ENCODE measurements at regions not wholly inside any gene's neighbourhood (a gene's known extent, or its start where the extent isn't known, plus 50 kb on each side); places are given as distances from the start of the nearest gene placed in this dataset.
"Not testable (repeated sequence)": the region's sequence is repeated elsewhere in the genome, so short reads cannot be mapped to it uniquely, and the experiment has no call there.

- no peak for DNase-seq (ENCODE audit: low read depth in 4 of 4, low spot score in 1 of 4)
Measured at GRCh38 chr2:67619204-67619603, 222.1 kb downstream of the ETAA1 start.

DNA sequence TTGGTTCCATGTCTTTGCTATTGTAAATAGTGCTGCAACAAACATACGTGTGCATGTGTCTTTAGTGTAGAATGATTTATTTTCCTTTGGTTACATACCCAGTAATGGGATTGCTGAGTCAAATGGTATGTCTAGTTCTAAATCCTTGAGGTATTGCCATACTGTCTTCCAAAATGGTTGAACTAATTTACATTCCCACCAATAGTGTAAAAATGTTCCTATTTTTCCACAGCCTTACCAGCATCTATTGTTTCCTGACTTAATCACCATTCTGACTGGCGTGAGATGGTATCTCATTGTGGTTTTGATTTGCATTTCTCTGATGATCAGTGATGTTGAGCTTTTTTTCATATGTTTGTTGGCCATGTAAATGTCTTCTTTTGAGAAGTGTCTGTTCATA is 226.6 kb downstream of the ETAA1 start:
- not testable (repeated sequence) for DNase-seq (ENCODE audit: low read depth in 4 of 4, low spot score in 1 of 4)

- DNase-seq (ENCODE audit: low read depth in 4 of 4, low spot score in 1 of 4), result no peak
Measured at GRCh38 chr2:67625178-67625577, 228.0 kb downstream of the ETAA1 start.

- no peak for DNase-seq (ENCODE audit: low read depth in 4 of 4, low spot score in 1 of 4)
Measured at GRCh38 chr2:67625690-67626475, 228.8 kb downstream of the ETAA1 start.

DNA sequence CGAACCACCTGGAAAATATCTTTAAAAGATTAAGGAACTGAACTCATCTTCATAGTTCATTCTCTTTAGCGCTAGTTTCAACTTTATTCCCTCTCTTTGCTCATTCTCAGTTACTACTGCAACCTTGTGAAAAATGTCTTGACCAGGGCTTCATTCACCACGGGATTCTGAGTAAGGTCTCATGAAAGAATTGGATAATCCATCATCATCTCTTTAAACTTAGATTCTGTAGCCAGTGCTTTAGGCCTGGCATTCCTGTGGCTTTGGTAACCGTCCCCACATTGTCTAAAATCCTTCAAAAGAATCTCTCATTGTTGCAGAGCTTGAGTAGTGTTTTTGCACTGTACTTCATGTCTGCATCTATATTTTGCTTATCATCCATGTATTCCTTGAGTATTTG is 229.5 kb downstream of the ETAA1 start:
- DNase-seq (ENCODE audit: low read depth in 4 of 4, low spot score in 1 of 4), result no peak

GRCh38 chr2:67627456-67628207 is 230.5 kb downstream of the ETAA1 start:
- DNase-seq (ENCODE audit: low read depth in 4 of 4, low spot score in 1 of 4), result no peak

GRCh38 chr2:67628892-67629291 is 231.8 kb downstream of the ETAA1 start:
- DNase-seq (ENCODE audit: low read depth in 4 of 4, low spot score in 1 of 4), result no peak

DNA sequence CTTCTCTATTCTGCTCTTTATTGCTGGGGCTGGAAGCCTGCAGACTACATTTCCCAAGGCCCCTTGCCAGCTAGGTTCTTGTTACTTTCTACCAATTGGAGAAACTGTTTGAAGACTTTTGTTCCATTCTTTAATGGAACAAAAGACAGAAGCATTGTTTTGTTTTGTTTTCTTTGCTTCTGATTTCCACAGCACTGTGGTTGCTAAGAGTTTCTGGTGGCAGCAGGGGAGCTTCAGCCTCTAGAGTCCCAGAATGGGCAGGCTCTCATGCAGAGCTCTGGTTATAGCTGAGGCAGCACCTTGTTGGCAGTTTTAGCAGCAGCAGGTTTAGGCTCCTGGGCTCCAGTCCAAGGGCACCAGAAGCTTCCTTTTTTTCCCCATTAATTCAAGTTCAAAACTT is 234.3 kb downstream of the ETAA1 start:
- DNase-seq (ENCODE audit: low read depth in 4 of 4, low spot score in 1 of 4), result no peak

DNA sequence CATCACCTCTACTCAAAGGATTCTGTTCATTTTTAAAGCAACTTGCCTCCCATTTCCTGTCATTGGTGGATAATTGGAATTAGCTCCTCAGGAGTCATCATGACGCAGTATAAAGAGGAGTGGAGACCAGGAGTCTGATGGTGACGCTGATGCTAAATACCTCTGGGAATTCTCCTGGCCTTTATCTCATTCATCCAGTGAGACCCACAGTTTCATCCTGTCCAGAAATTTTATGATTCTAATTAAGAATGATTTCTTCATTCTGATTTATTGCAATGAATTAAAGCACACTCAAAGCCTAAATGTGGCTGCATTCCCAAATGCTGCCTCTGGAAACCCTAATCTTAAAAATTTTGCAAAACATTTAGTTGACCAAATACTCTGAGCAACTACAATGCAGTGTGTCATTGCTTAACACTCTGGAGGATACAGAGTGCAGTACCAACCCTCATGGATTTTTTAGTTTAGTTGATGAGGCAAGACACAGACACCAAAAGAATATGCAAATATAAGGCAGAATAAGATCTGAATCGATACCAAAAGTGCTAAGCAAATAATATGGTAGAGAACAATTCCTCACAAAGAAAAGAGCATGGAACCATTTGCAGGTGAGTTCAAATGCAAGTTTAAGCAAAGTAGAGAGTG is 236.2 kb downstream of the ETAA1 start:
- no peak for DNase-seq (ENCODE audit: low read depth in 4 of 4, low spot score in 1 of 4)

DNA sequence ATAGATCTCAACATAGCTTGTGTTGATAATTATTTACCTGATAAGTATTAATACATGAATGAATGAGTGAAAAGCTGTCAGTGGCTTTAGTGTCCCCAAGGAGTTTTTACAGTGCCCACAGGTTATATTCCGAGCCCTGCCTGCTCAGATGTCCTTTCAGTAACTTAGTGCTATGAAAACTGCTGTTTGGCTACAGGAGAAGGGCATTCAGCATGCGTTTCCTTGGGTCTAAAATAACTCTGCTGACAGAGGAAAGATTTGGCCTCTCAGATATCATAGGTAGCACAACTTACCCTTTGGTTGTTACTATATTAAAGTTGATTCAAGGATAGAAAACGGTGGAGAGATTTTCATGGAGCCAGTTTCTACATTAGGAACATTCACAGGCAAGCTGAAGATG is 241.0 kb downstream of the ETAA1 start:
- DNase-seq (ENCODE audit: low read depth in 4 of 4, low spot score in 1 of 4), result no peak

- DNase-seq (ENCODE audit: low read depth in 4 of 4, low spot score in 1 of 4), result no peak
Measured at GRCh38 chr2:67641312-67642045, 244.3 kb downstream of the ETAA1 start.

- no peak for DNase-seq (ENCODE audit: low read depth in 4 of 4, low spot score in 1 of 4)
Measured at GRCh38 chr2:67642046-67642382, 244.9 kb downstream of the ETAA1 start.

GRCh38 chr2:67642961-67643360 is 245.8 kb downstream of the ETAA1 start:
- no peak for DNase-seq (ENCODE audit: low read depth in 4 of 4, low spot score in 1 of 4)

- DNase-seq (ENCODE audit: low read depth in 4 of 4, low spot score in 1 of 4), result no peak
Measured at GRCh38 chr2:67645280-67646138, 248.4 kb downstream of the ETAA1 start.

GRCh38 chr2:67646714-67647333 is 249.7 kb downstream of the ETAA1 start:
- no peak for DNase-seq (ENCODE audit: low read depth in 4 of 4, low spot score in 1 of 4)

- no peak for DNase-seq (ENCODE audit: low read depth in 4 of 4, low spot score in 1 of 4)
Measured at GRCh38 chr2:67649331-67650261, 252.5 kb downstream of the ETAA1 start.

GRCh38 chr2:67650291-67651133 is 253.4 kb downstream of the ETAA1 start:
- DNase-seq (ENCODE audit: low read depth in 4 of 4, low spot score in 1 of 4), result no peak

DNA sequence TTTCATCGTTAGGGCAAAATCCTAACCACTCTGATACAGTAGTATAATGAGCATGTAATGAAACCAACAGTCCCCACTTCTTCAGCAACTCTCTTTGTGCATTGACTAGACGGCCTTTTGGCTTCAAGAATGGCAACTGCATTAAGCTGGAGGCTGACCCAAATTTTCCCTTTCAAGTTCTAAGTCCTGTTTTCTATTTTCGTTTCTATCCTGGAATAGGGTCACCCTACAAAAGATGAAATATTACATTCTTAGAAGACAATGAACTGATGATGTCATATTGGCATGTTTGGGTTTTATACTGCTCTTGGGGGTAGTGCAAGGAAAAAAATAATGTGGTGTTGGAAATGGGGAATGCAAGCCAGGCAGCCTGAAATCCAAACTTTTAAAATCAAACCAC is 254.4 kb downstream of the ETAA1 start:
- DNase-seq (ENCODE audit: low read depth in 4 of 4, low spot score in 1 of 4), result no peak
